Naive thymus-derived CD4-positive, alpha-beta T cell (primary cell): ENCODE measurements at regions not wholly inside any gene's neighbourhood (a gene's known extent, or its start where the extent isn't known, plus 50 kb on each side); places are given as distances from the start of the nearest gene placed in this dataset.

ENCODE experiments used
- ATAC-seq: fragments of 150-1000 bp; cut with Tn5 transposase; 2 replicates; pipeline ENCODE4 v1.10.0; 2021; ENCODE audit warnings: mild to moderate bottlenecking, moderate library complexity
- CTCF ChIA-PET: fragments of 350-600 bp; sonication (Branson Sonifier 250); formaldehyde crosslinking; loops from one replicate; lab custom pipeline; 2021; ENCODE audit warnings: antibody characterized with exemption; lab: Charles Lee
- POLR2A ChIA-PET: fragments of 350-600 bp; sonication (Branson Sonifier 250); formaldehyde crosslinking; loops from one replicate; lab custom pipeline; 2021; ENCODE audit warnings: antibody characterized with exemption, inconsistent platforms; lab: Charles Lee
- DNase-seq, 9 donors: peaks; one replicate each; pipeline versions ENCODE4 v3.0.0 to v3.0.0-alpha.2; 2020 to 2022; ENCODE audit warnings: mixed read lengths in 1 of 9
- H3K27ac ChIP-seq: one replicate; pipeline ENCODE4 v1.7.0; 2013; ENCODE audit warnings: mild to moderate bottlenecking, low read depth, low read length, moderate library complexity
- H3K27me3 ChIP-seq, 2 donors: one replicate each; pipeline ENCODE4 v1.7.0; 2013; ENCODE audit warnings: low read length in 2 of 2, mild to moderate bottlenecking in 2 of 2, moderate library complexity in 2 of 2; ENCODE audit not compliant: control insufficient read depth in 2 of 2, insufficient read depth in 2 of 2
- H3K36me3 ChIP-seq, 3 experiments: 1 replicate in 2 of 3; 2 replicates in 1 of 3; pipeline ENCODE4 v1.7.0; 2013; ENCODE audit warnings: low read length in 3 of 3, mild to moderate bottlenecking in 3 of 3, moderate library complexity in 1 of 3; ENCODE audit not compliant: insufficient read depth in 3 of 3, control insufficient read depth in 2 of 3
- H3K4me1 ChIP-seq, 2 donors: one replicate each; pipeline ENCODE4 v1.7.0; 2013; ENCODE audit warnings: low read length in 2 of 2, mild to moderate bottlenecking in 2 of 2, moderate library complexity in 1 of 2; ENCODE audit not compliant: control insufficient read depth in 2 of 2, insufficient read depth in 2 of 2
- H3K4me3 ChIP-seq: 2 replicates; pipeline ENCODE4 v1.7.0; 2013; ENCODE audit warnings: mild to moderate bottlenecking, low read length
- H3K9me3 ChIP-seq, 3 experiments: 1 replicate in 2 of 3; 2 replicates in 1 of 3; pipeline ENCODE4 v1.7.0; 2013; ENCODE audit warnings: low read length in 3 of 3; ENCODE audit not compliant: control insufficient read depth in 2 of 3
- H3K27ac Mint-ChIP-seq, 9 donors: one replicate each; pipeline ENCODE4 v1.8.0; 2020 to 2022; ENCODE audit warnings: mixed read lengths in 9 of 9, mild to moderate bottlenecking in 8 of 9, moderate library complexity in 5 of 9, inconsistent platforms in 2 of 9
- H3K27me3 Mint-ChIP-seq, 5 donors: one replicate each; pipeline ENCODE4 v1.8.0; 2021 to 2022; ENCODE audit warnings: mixed read lengths in 5 of 5, mild to moderate bottlenecking in 1 of 5
- H3K36me3 Mint-ChIP-seq, 5 donors: one replicate each; pipeline ENCODE4 v1.8.0; 2020 to 2022; ENCODE audit warnings: mixed read lengths in 5 of 5, mild to moderate bottlenecking in 3 of 5, inconsistent platforms in 1 of 5
- H3K4me1 Mint-ChIP-seq, 7 donors: one replicate each; pipeline ENCODE4 v1.8.0; 2020 to 2022; ENCODE audit warnings: mixed read lengths in 7 of 7, mild to moderate bottlenecking in 3 of 7, inconsistent platforms in 1 of 7
- H3K4me3 Mint-ChIP-seq, 10 donors: one replicate each; pipeline ENCODE4 v1.8.0; 2020 to 2022; ENCODE audit warnings: mild to moderate bottlenecking in 10 of 10, mixed read lengths in 10 of 10, moderate library complexity in 6 of 10, inconsistent platforms in 2 of 10
- H3K9me3 Mint-ChIP-seq, 11 donors: one replicate each; pipeline ENCODE4 v1.8.0; 2020 to 2022; ENCODE audit warnings: mixed read lengths in 11 of 11, mild to moderate bottlenecking in 4 of 11, inconsistent platforms in 1 of 11, moderate library complexity in 1 of 11
- intact Hi-C, 2 donors: fragments of 100-400 bp; cut with micrococcal nuclease; formaldehyde crosslinking; loops; one replicate each; pipeline ENCODE4 v1.15.1; 2023

DNA sequence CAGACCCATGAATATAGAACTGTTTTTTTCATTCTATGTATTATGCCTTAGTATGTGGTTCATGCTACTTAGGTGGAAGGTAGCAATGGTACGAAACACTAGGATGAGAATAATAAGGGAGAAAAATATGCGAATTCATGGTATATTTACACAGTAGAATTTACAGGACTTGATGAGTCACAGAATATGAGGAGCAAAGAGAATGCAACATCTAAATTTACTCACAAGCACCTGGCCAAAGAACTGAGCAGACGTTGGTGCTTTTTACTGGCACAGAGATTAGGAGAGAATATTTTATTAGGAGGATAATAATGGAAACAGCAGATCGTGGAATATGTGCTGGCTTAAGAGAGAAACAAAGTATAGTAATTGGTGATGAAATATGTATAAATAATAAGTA is 785.4 kb upstream of the ROBO1 start:
- Mint-ChIP-seq H3K36me3 (no peaks in the 10 kb centered on the region), H3K4me3 (no peak overlapping the region), H3K27me3 (no peaks in the 10 kb centered on the region), H3K27ac (no peak overlapping the region), H3K4me1 (no peaks in the 10 kb centered on the region), H3K9me3 (peaks cover 0 to 18% (median 2%) of the 10 kb centered on the region in 11 donors)
- H3K4me3 ChIP-seq = no peak overlapping the region
- H3K27ac ChIP-seq = no peak overlapping the region
- DNase-seq (no peak), ATAC-seq (no peak)
- ChIA-PET POLR2A (no interaction called here), CTCF (no interaction called here)
- intact Hi-C loops = no loop called here
- no peaks in the 10 kb centered on the region for H3K36me3 ChIP-seq
- H3K27me3 ChIP-seq = no peaks in the 10 kb centered on the region
- H3K4me1 ChIP-seq = no peaks in the 10 kb centered on the region
- no peaks in the 10 kb centered on the region for H3K9me3 ChIP-seq

DNA sequence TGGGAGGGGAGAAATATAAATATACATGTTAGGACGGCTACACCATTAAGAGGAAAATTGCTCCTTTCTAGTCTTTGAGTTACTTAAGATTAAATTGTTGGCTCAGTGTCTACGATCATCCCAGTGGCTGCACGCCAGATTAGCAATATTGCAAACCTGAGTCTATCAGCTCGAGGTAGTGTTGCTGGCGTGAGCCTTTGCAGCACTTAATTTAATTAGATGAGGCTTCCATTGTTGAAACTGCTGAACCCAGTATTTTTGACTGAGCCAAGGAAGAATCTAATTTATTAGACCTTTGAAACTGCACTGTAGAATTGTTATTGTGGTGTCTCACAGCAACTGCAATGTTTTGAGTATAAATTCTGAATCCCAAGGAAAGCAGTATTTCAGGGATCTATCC is 782.4 kb upstream of the ROBO1 start:
- no peak overlapping the region for H3K27ac Mint-ChIP-seq
- no peaks in the 10 kb centered on the region for H3K4me1 Mint-ChIP-seq
- ChIA-PET POLR2A (no interaction called here), CTCF (no interaction called here)
- H3K4me3 Mint-ChIP-seq = no peak overlapping the region
- no peaks in the 10 kb centered on the region for H3K27me3 ChIP-seq
- no peaks in the 10 kb centered on the region for H3K36me3 ChIP-seq
- intact Hi-C loops = no loop called here
- no peaks in the 10 kb centered on the region for H3K9me3 ChIP-seq
- DNase-seq (no peak), ATAC-seq (no peak)
- no peak overlapping the region for H3K27ac ChIP-seq
- H3K9me3 Mint-ChIP-seq = peaks cover 0 to 18% (median 2%) of the 10 kb centered on the region in 11 donors
- H3K36me3 Mint-ChIP-seq = no peaks in the 10 kb centered on the region
- no peaks in the 10 kb centered on the region for H3K4me1 ChIP-seq
- H3K4me3 ChIP-seq = no peak overlapping the region
- H3K27me3 Mint-ChIP-seq = no peaks in the 10 kb centered on the region

DNA sequence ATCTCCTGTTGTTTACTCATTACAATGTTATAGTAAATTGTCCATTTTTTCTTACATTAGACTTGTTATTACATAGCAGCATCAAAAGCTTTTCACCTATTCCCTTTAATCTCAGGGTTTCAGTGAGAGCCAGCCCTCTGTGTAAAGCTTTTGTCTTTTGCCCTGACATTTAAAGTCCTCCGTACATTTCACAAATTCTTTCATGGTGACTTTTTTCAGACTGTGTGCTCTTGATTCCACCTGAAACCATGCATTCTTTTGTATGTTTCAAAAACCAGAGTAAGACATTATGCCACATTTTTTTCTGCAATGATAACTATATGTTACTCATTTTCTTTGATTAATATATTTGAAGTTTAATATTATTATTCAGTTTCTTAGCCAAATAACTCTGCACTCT is 781.4 kb upstream of the ROBO1 start:
- Histone ChIP-seq H3K4me3 (no peak overlapping the region), H3K27me3 (no peaks in the 10 kb centered on the region), H3K27ac (no peak overlapping the region), H3K4me1 (no peaks in the 10 kb centered on the region), H3K9me3 (no peaks in the 10 kb centered on the region), H3K36me3 (no peaks in the 10 kb centered on the region)
- no peaks in the 10 kb centered on the region for H3K36me3 Mint-ChIP-seq
- H3K27ac Mint-ChIP-seq = no peak overlapping the region
- no peaks in the 10 kb centered on the region for H3K4me1 Mint-ChIP-seq
- no peaks in the 10 kb centered on the region for H3K27me3 Mint-ChIP-seq
- ChIA-PET CTCF (no interaction called here), POLR2A (no interaction called here)
- ATAC-seq = no peak
- no peak for DNase-seq
- intact Hi-C loops = no loop called here
- H3K9me3 Mint-ChIP-seq = peaks cover 0 to 18% (median 3%) of the 10 kb centered on the region in 11 donors
- H3K4me3 Mint-ChIP-seq = no peak overlapping the region

DNA sequence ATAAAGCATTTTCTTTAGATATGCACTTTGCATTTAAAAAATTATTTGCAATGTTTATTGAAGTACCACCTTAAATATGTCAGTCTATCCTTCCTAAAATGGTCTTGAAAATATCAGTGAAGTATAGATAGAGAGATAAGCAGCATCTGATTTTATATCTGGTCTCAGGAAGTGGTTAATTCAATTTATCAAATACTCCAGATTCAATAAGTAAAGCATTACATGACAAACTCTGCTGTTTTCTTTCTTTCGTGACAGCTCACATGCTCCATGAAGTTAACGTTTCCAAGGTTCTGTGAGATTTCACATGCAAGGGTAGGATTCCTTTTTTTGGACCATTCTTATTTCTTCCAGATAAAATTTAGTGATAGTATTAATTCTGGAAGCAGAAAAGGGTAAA is 775.4 kb upstream of the ROBO1 start:
- DNase-seq (no peak), ATAC-seq (no peak)
- Histone ChIP-seq H3K27ac (no peak overlapping the region), H3K27me3 (no peaks in the 10 kb centered on the region), H3K9me3 (no peaks in the 10 kb centered on the region), H3K36me3 (no peaks in the 10 kb centered on the region), H3K4me1 (no peaks in the 10 kb centered on the region), H3K4me3 (no peak overlapping the region)
- POLR2A ChIA-PET = no interaction called here
- Mint-ChIP-seq H3K9me3 (peaks cover 0 to 12% (median 4%) of the 10 kb centered on the region in 11 donors), H3K4me1 (no peaks in the 10 kb centered on the region), H3K36me3 (no peaks in the 10 kb centered on the region), H3K27me3 (no peaks in the 10 kb centered on the region), H3K27ac (no peak overlapping the region), H3K4me3 (no peak overlapping the region)
- CTCF ChIA-PET = no interaction called here
- intact Hi-C loops = no loop called here

DNA sequence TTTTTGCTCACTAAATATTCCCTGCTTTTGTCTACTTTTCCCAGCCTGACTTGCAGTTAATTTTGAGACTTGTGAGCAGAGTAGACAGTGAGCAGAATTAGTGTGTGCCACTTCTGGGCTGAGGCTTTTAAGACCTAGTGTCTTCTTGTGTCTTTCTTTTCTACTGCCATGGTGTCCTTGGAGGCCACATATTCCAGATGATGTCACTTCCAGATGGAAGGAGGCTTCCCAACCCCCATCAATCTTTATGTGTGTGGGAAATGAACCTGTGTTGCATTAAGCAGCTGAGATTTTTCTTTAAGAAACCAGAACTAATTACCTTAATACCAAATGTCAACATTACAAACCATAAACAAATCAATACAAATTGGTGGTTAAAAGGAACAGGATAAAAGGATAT is 774.7 kb upstream of the ROBO1 start:
- Histone ChIP-seq H3K36me3 (no peaks in the 10 kb centered on the region), H3K4me1 (no peaks in the 10 kb centered on the region), H3K9me3 (no peaks in the 10 kb centered on the region), H3K27me3 (no peaks in the 10 kb centered on the region), H3K27ac (no peak overlapping the region), H3K4me3 (no peak overlapping the region)
- Mint-ChIP-seq H3K27me3 (no peaks in the 10 kb centered on the region), H3K27ac (no peak overlapping the region), H3K9me3 (peaks cover 0 to 13% (median 5%) of the 10 kb centered on the region in 11 donors), H3K36me3 (no peaks in the 10 kb centered on the region), H3K4me1 (no peaks in the 10 kb centered on the region), H3K4me3 (no peak overlapping the region)
- ChIA-PET CTCF (no interaction called here), POLR2A (no interaction called here)
- ATAC-seq (no peak), DNase-seq (no peak)
- intact Hi-C loops = no loop called here

DNA sequence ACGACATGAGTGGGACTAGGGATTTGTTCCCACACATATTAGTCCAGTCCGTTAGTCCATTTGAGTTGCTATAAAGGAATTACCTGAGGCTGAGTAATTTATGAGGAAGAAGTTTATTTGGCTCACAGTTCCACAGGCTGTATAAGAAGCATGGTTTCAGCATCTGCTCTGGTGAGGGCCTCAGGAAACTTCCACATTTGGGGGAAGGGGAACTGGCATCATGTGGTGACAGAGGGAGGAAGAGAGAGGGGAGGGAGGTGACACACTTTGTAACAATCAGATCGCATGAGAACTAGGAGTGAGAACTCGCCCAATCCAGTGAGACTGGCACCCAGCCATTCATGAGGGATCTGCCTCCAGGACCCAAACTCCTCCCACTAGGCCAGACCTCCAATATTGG is 769.9 kb upstream of the ROBO1 start:
- Histone ChIP-seq H3K4me1 (no peaks in the 10 kb centered on the region), H3K9me3 (no peaks in the 10 kb centered on the region), H3K36me3 (no peaks in the 10 kb centered on the region), H3K27ac (no peak overlapping the region), H3K27me3 (no peaks in the 10 kb centered on the region), H3K4me3 (no peak overlapping the region)
- ATAC-seq (no peak), DNase-seq (no peak)
- Mint-ChIP-seq H3K4me3 (no peak overlapping the region), H3K27me3 (no peaks in the 10 kb centered on the region), H3K36me3 (no peaks in the 10 kb centered on the region), H3K4me1 (no peaks in the 10 kb centered on the region), H3K27ac (no peak overlapping the region), H3K9me3 (peaks cover 0 to 16% (median 8%) of the 10 kb centered on the region in 11 donors)
- intact Hi-C loops = no loop called here
- POLR2A ChIA-PET = no interaction called here
- CTCF ChIA-PET = no interaction called here

DNA sequence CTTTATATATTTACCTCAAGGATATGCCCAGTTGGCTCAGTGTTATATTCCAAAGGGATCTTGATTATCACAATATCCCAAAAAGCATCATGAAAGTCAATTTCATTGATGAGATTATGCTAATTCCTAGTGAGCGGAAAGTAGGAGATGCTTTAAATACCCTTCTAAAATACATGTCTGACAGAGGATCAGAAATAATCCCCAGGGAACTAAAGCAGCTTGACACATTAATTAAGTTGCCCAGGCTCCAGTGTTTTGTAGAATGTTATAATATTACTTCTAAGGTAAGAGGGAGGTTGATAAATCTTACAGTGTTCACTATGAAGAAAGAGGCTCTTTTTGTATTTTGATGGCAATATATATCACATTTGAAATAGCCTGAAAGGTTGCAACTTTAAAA is 767.5 kb upstream of the ROBO1 start:
- Histone ChIP-seq H3K36me3 (no peaks in the 10 kb centered on the region), H3K27me3 (no peaks in the 10 kb centered on the region), H3K9me3 (no peaks in the 10 kb centered on the region), H3K27ac (no peak overlapping the region), H3K4me1 (no peaks in the 10 kb centered on the region), H3K4me3 (no peak overlapping the region)
- Mint-ChIP-seq H3K27me3 (no peaks in the 10 kb centered on the region), H3K9me3 (peaks cover 0 to 20% (median 11%) of the 10 kb centered on the region in 11 donors), H3K4me3 (no peak overlapping the region), H3K4me1 (no peaks in the 10 kb centered on the region), H3K36me3 (no peaks in the 10 kb centered on the region), H3K27ac (no peak overlapping the region)
- intact Hi-C loops = no loop called here
- POLR2A ChIA-PET = no interaction called here
- ATAC-seq = no peak
- DNase-seq = no peak
- CTCF ChIA-PET = no interaction called here
